Activated CD4-positive, alpha-beta T cell treated with anti-CD3 and anti-CD28 coated beads, Interleukin-2, amount 10 ng/mL, durations not matched to agents 7 days and 5 days (primary cell): ENCODE measurements at regions not wholly inside any gene's neighbourhood (a gene's known extent, or its start where the extent isn't known, plus 50 kb on each side); places are given as distances from the start of the nearest gene placed in this dataset.
"Not testable (repeated sequence)": the region's sequence is repeated elsewhere in the genome, so short reads cannot be mapped to it uniquely, and the experiment has no call there.

Experiments
- CTCF ChIA-PET: fragments of 350-600 bp; sonication (Branson Sonifier 250); formaldehyde crosslinking; loops from one replicate; lab custom pipeline; 2021; ENCODE audit warnings: antibody characterized with exemption; lab: Charles Lee
- POLR2A ChIA-PET: fragments of 350-600 bp; sonication (Branson Sonifier 250); formaldehyde crosslinking; loops from one replicate; lab custom pipeline; 2021; ENCODE audit warnings: antibody characterized with exemption; lab: Charles Lee
- DNase-seq: peaks from one replicate; pipeline ENCODE4 v3.0.0-alpha.2; 2020
- H3K27ac Mint-ChIP-seq: one replicate; pipeline ENCODE4 v1.8.0; 2021; ENCODE audit warnings: mild to moderate bottlenecking, moderate library complexity, mixed read lengths
- H3K27me3 Mint-ChIP-seq: one replicate; pipeline ENCODE4 v1.8.0; 2021; ENCODE audit warnings: mixed read lengths
- H3K36me3 Mint-ChIP-seq: one replicate; pipeline ENCODE4 v1.8.0; 2021; ENCODE audit warnings: low read depth, mixed read lengths
- H3K4me1 Mint-ChIP-seq: one replicate; pipeline ENCODE4 v1.8.0; 2021; ENCODE audit warnings: mixed read lengths
- H3K4me3 Mint-ChIP-seq: one replicate; pipeline ENCODE4 v1.8.0; 2021; ENCODE audit warnings: mild to moderate bottlenecking, moderate library complexity, mixed read lengths
- H3K9me3 Mint-ChIP-seq: one replicate; pipeline ENCODE4 v1.8.0; 2021; ENCODE audit warnings: mixed read lengths

GRCh38 chrX:114450911-114451310, 133.0 kb upstream of the HTR2C start:
- no peak overlapping the region for H3K4me3 Mint-ChIP-seq
- no peaks in the 10 kb centered on the region for H3K36me3 Mint-ChIP-seq
- no peaks in the 10 kb centered on the region for H3K27me3 Mint-ChIP-seq
- no peak for DNase-seq
- POLR2A ChIA-PET: no interaction called here
- H3K4me1 Mint-ChIP-seq: no peaks in the 10 kb centered on the region
- CTCF ChIA-PET: no interaction called here
- H3K9me3 Mint-ChIP-seq: no peaks in the 10 kb centered on the region
- no peak overlapping the region for H3K27ac Mint-ChIP-seq

GRCh38 chrX:114451397-114451796, 132.5 kb upstream of the HTR2C start:
- CTCF ChIA-PET: no interaction called here
- no peak overlapping the region for H3K27ac Mint-ChIP-seq
- POLR2A ChIA-PET: no interaction called here
- H3K4me3 Mint-ChIP-seq: no peak overlapping the region
- H3K36me3 Mint-ChIP-seq: no peaks in the 10 kb centered on the region
- H3K27me3 Mint-ChIP-seq: no peaks in the 10 kb centered on the region
- no peaks in the 10 kb centered on the region for H3K9me3 Mint-ChIP-seq
- DNase-seq: no peak
- no peaks in the 10 kb centered on the region for H3K4me1 Mint-ChIP-seq

- DNase-seq: no peak
- ChIA-PET CTCF (no interaction called here), POLR2A (no interaction called here)
- Mint-ChIP-seq H3K4me3 (no peak overlapping the region), H3K27ac (no peak overlapping the region), H3K27me3 (no peaks in the 10 kb centered on the region), H3K9me3 (no peaks in the 10 kb centered on the region), H3K36me3 (no peaks in the 10 kb centered on the region), H3K4me1 (no peaks in the 10 kb centered on the region)
These were observed 121.6 kb upstream of the HTR2C start for GRCh38 chrX:114462266-114462665.

- Mint-ChIP-seq H3K27me3 (no peaks in the 10 kb centered on the region), H3K27ac (no peak overlapping the region), H3K4me1 (no peaks in the 10 kb centered on the region), H3K36me3 (no peaks in the 10 kb centered on the region), H3K9me3 (no peaks in the 10 kb centered on the region), H3K4me3 (no peak overlapping the region)
- ChIA-PET CTCF (no interaction called here), POLR2A (no interaction called here)
- DNase-seq: no peak
These were observed 118.2 kb upstream of the HTR2C start for GRCh38 chrX:114465689-114466088.

GRCh38 chrX:114472008-114472407, 111.9 kb upstream of the HTR2C start:
- H3K4me3 Mint-ChIP-seq, POLR2A ChIA-PET, H3K9me3 Mint-ChIP-seq: not testable (repeated sequence)

GRCh38 chrX:114472788-114473187, 111.1 kb upstream of the HTR2C start:
- Mint-ChIP-seq H3K36me3 (no peaks in the 10 kb centered on the region), H3K9me3 (peaks cover 2% of the 10 kb centered on the region), H3K4me1 (no peaks in the 10 kb centered on the region), H3K27ac (no peak overlapping the region), H3K4me3 (no peak overlapping the region), H3K27me3 (no peaks in the 10 kb centered on the region)
- no peak for DNase-seq
- CTCF ChIA-PET: no interaction called here
- POLR2A ChIA-PET: no interaction called here

More at GRCh38 chrX:114472008-114472407, 111.9 kb upstream of the HTR2C start:
- H3K27me3 Mint-ChIP-seq, DNase-seq, H3K27ac Mint-ChIP-seq, H3K36me3 Mint-ChIP-seq, H3K4me1 Mint-ChIP-seq, CTCF ChIA-PET: not testable (repeated sequence)

GRCh38 chrX:114500622-114501021, 83.3 kb upstream of the HTR2C start:
- Mint-ChIP-seq H3K27ac (no peak overlapping the region), H3K4me3 (no peak overlapping the region), H3K4me1 (no peaks in the 10 kb centered on the region), H3K27me3 (no peaks in the 10 kb centered on the region), H3K9me3 (no peaks in the 10 kb centered on the region), H3K36me3 (no peaks in the 10 kb centered on the region)
- no peak for DNase-seq
- CTCF ChIA-PET: no interaction called here
- POLR2A ChIA-PET: no interaction called here

GRCh38 chrX:114508756-114509155, 75.1 kb upstream of the HTR2C start:
- ChIA-PET POLR2A (no interaction called here), CTCF (no interaction called here)
- Mint-ChIP-seq H3K36me3 (no peaks in the 10 kb centered on the region), H3K27ac (no peak overlapping the region), H3K4me1 (no peaks in the 10 kb centered on the region), H3K4me3 (no peak overlapping the region), H3K9me3 (no peaks in the 10 kb centered on the region), H3K27me3 (no peaks in the 10 kb centered on the region)
- no peak for DNase-seq

GRCh38 chrX:114519524-114519923, 64.4 kb upstream of the HTR2C start:
- Mint-ChIP-seq H3K9me3 (no peaks in the 10 kb centered on the region), H3K27ac (no peak overlapping the region), H3K4me1 (no peaks in the 10 kb centered on the region), H3K27me3 (no peaks in the 10 kb centered on the region), H3K36me3 (no peaks in the 10 kb centered on the region), H3K4me3 (no peak overlapping the region)
- DNase-seq: no peak
- ChIA-PET POLR2A (no interaction called here), CTCF (no interaction called here)

- POLR2A ChIA-PET, CTCF ChIA-PET, H3K9me3 Mint-ChIP-seq, H3K4me1 Mint-ChIP-seq, H3K27ac Mint-ChIP-seq, H3K4me3 Mint-ChIP-seq, H3K27me3 Mint-ChIP-seq, H3K36me3 Mint-ChIP-seq, DNase-seq: not testable (repeated sequence)
These were observed 63.2 kb upstream of the HTR2C start for GRCh38 chrX:114520701-114521100.

GRCh38 chrX:114532111-114532805, 51.6 kb upstream of the HTR2C start:
- Mint-ChIP-seq H3K27ac (no peak overlapping the region), H3K27me3 (no peaks in the 10 kb centered on the region), H3K9me3 (no peaks in the 10 kb centered on the region), H3K4me1 (no peaks in the 10 kb centered on the region), H3K4me3 (no peak overlapping the region), H3K36me3 (no peaks in the 10 kb centered on the region)
- no peak for DNase-seq
- CTCF ChIA-PET: interaction anchor here (0.7 kb wide), 1 partner anchor 11 kb away, joined by 3 read pairs; no protein-coding TSS in a partner anchor
- POLR2A ChIA-PET: no interaction called here
